ENCODE measurements at regions not wholly inside any gene's neighbourhood (a gene's known extent, or its start where the extent isn't known, plus 50 kb on each side); places are given as distances from the start of the nearest gene placed in this dataset.

- no CpG with 5 or more reads among the region's 2 CpGs for WGBS (ENCODE audit: insufficient coverage)
- CTCF ChIA-PET = no interaction called here
- no peaks in the 10 kb centered on the region for H3K36me3 ChIP-seq (ENCODE audit: control insufficient read depth in 4 of 4, insufficient read depth in 4 of 4, low read length in 3 of 4)
- no peaks in the 10 kb centered on the region for H3K4me1 ChIP-seq (ENCODE audit: control extremely low read depth in 1 of 4, control insufficient read depth in 4 of 4, insufficient read depth in 4 of 4, low read length in 3 of 4)
- H3K27ac ChIP-seq (ENCODE audit: insufficient read depth in 1 of 2, low read depth in 1 of 2, low read length in 2 of 2, poor library complexity in 1 of 2, severe bottlenecking in 2 of 2) = no peak overlapping the region
- no peaks in the 10 kb centered on the region for H3K27me3 ChIP-seq (replicated peaks in 2 of 5; ENCODE audit: control insufficient read depth in 4 of 5, insufficient read depth in 5 of 5, low read length in 4 of 5)
- no peak for DNase-seq
- POLR2A ChIA-PET = no interaction called here
- H3K9me3 ChIP-seq (ENCODE audit: control extremely low read depth in 1 of 5, control insufficient read depth in 4 of 5, insufficient read depth in 2 of 5, low read depth in 1 of 5, low read length in 4 of 5) = peaks cover 0 to 4% (median 0%) of the 10 kb centered on the region in 5 experiments
- no peak overlapping the region for H3K4me3 ChIP-seq (ENCODE audit: control insufficient read depth in 1 of 7, extremely low read depth in 1 of 7, insufficient read depth in 4 of 7, low read depth in 2 of 7, low read length in 6 of 7)
Measured at GRCh38 chr5:66248874-66249273, 104.8 kb downstream of the SREK1 start.

GRCh38 chr5:66249920-66250319, 105.8 kb downstream of the SREK1 start:
- CTCF ChIA-PET = no interaction called here
- POLR2A ChIA-PET = no interaction called here

GRCh38 chr5:66252849-66253248, 108.7 kb downstream of the SREK1 start:
- H3K4me1 ChIP-seq (ENCODE audit: control extremely low read depth in 1 of 4, control insufficient read depth in 4 of 4, insufficient read depth in 4 of 4, low read length in 3 of 4) = no peaks in the 10 kb centered on the region
- H3K27me3 ChIP-seq (replicated peaks in 2 of 5; ENCODE audit: control insufficient read depth in 4 of 5, insufficient read depth in 5 of 5, low read length in 4 of 5) = no peaks in the 10 kb centered on the region
- H3K36me3 ChIP-seq (ENCODE audit: control insufficient read depth in 4 of 4, insufficient read depth in 4 of 4, low read length in 3 of 4) = no peaks in the 10 kb centered on the region
- CTCF ChIA-PET = no interaction called here
- H3K9me3 ChIP-seq (ENCODE audit: control extremely low read depth in 1 of 5, control insufficient read depth in 4 of 5, insufficient read depth in 2 of 5, low read depth in 1 of 5, low read length in 4 of 5) = no peaks in the 10 kb centered on the region
- DNase-seq = no peak
- WGBS (ENCODE audit: insufficient coverage) = 98% methylated on average over 3 of the region's 3 CpGs
- POLR2A ChIA-PET = no interaction called here
- no peak overlapping the region for H3K27ac ChIP-seq (ENCODE audit: insufficient read depth in 1 of 2, low read depth in 1 of 2, low read length in 2 of 2, poor library complexity in 1 of 2, severe bottlenecking in 2 of 2)
- no peak overlapping the region for H3K4me3 ChIP-seq (ENCODE audit: control insufficient read depth in 1 of 7, extremely low read depth in 1 of 7, insufficient read depth in 4 of 7, low read depth in 2 of 7, low read length in 6 of 7)

More at GRCh38 chr5:66249920-66250319, 105.8 kb downstream of the SREK1 start:
- Histone ChIP-seq H3K27ac (ENCODE audit: insufficient read depth in 1 of 2, low read depth in 1 of 2, low read length in 2 of 2, poor library complexity in 1 of 2, severe bottlenecking in 2 of 2) (no peak overlapping the region), H3K27me3 (replicated peaks in 2 of 5; ENCODE audit: control insufficient read depth in 4 of 5, insufficient read depth in 5 of 5, low read length in 4 of 5) (no peaks in the 10 kb centered on the region), H3K36me3 (ENCODE audit: control insufficient read depth in 4 of 4, insufficient read depth in 4 of 4, low read length in 3 of 4) (no peaks in the 10 kb centered on the region), H3K4me3 (ENCODE audit: control insufficient read depth in 1 of 7, extremely low read depth in 1 of 7, insufficient read depth in 4 of 7, low read depth in 2 of 7, low read length in 6 of 7) (no peak overlapping the region), H3K4me1 (ENCODE audit: control extremely low read depth in 1 of 4, control insufficient read depth in 4 of 4, insufficient read depth in 4 of 4, low read length in 3 of 4) (no peaks in the 10 kb centered on the region), H3K9me3 (ENCODE audit: control extremely low read depth in 1 of 5, control insufficient read depth in 4 of 5, insufficient read depth in 2 of 5, low read depth in 1 of 5, low read length in 4 of 5) (peaks cover 0 to 4% (median 0%) of the 10 kb centered on the region in 5 experiments)
- no peak for DNase-seq
- 90% methylated on average over 2 of the region's 4 CpGs for WGBS (ENCODE audit: insufficient coverage)

- WGBS (ENCODE audit: insufficient coverage) = 10% methylated on average over 1 of the region's 5 CpGs
- H3K4me1 ChIP-seq (ENCODE audit: control extremely low read depth in 1 of 4, control insufficient read depth in 4 of 4, insufficient read depth in 4 of 4, low read length in 3 of 4) = no peaks in the 10 kb centered on the region
- CTCF ChIA-PET = no interaction called here
- DNase-seq = peak in 2 of 3 donors; percentile 9 to 25
- H3K27me3 ChIP-seq (replicated peaks in 2 of 5; ENCODE audit: control insufficient read depth in 4 of 5, insufficient read depth in 5 of 5, low read length in 4 of 5) = no peaks in the 10 kb centered on the region
- H3K36me3 ChIP-seq (ENCODE audit: control insufficient read depth in 4 of 4, insufficient read depth in 4 of 4, low read length in 3 of 4) = no peaks in the 10 kb centered on the region
- POLR2A ChIA-PET = no interaction called here
- no peaks in the 10 kb centered on the region for H3K9me3 ChIP-seq (ENCODE audit: control extremely low read depth in 1 of 5, control insufficient read depth in 4 of 5, insufficient read depth in 2 of 5, low read depth in 1 of 5, low read length in 4 of 5)
- no peak overlapping the region for H3K4me3 ChIP-seq (ENCODE audit: control insufficient read depth in 1 of 7, extremely low read depth in 1 of 7, insufficient read depth in 4 of 7, low read depth in 2 of 7, low read length in 6 of 7)
- H3K27ac ChIP-seq (ENCODE audit: insufficient read depth in 1 of 2, low read depth in 1 of 2, low read length in 2 of 2, poor library complexity in 1 of 2, severe bottlenecking in 2 of 2) = no peak overlapping the region
Measured at GRCh38 chr5:66255714-66256113, 111.6 kb downstream of the SREK1 start.

- CTCF ChIA-PET = no interaction called here
- Histone ChIP-seq H3K4me3 (ENCODE audit: control insufficient read depth in 1 of 7, extremely low read depth in 1 of 7, insufficient read depth in 4 of 7, low read depth in 2 of 7, low read length in 6 of 7) (no peak overlapping the region), H3K27me3 (replicated peaks in 2 of 5; ENCODE audit: control insufficient read depth in 4 of 5, insufficient read depth in 5 of 5, low read length in 4 of 5) (peaks cover 0 to 2% (median 0%) of the 10 kb centered on the region in 5 experiments), H3K27ac (ENCODE audit: insufficient read depth in 1 of 2, low read depth in 1 of 2, low read length in 2 of 2, poor library complexity in 1 of 2, severe bottlenecking in 2 of 2) (no peak overlapping the region), H3K9me3 (ENCODE audit: control extremely low read depth in 1 of 5, control insufficient read depth in 4 of 5, insufficient read depth in 2 of 5, low read depth in 1 of 5, low read length in 4 of 5) (no peaks in the 10 kb centered on the region), H3K36me3 (ENCODE audit: control insufficient read depth in 4 of 4, insufficient read depth in 4 of 4, low read length in 3 of 4) (no peaks in the 10 kb centered on the region), H3K4me1 (ENCODE audit: control extremely low read depth in 1 of 4, control insufficient read depth in 4 of 4, insufficient read depth in 4 of 4, low read length in 3 of 4) (no peaks in the 10 kb centered on the region)
- POLR2A ChIA-PET = no interaction called here
- DNase-seq = no peak
- WGBS (ENCODE audit: insufficient coverage) = 96% methylated on average over 3 of the region's 4 CpGs
Measured at GRCh38 chr5:66273121-66273520, 129.0 kb downstream of the SREK1 start.

- Histone ChIP-seq H3K9me3 (ENCODE audit: control extremely low read depth in 1 of 5, control insufficient read depth in 4 of 5, insufficient read depth in 2 of 5, low read depth in 1 of 5, low read length in 4 of 5) (no peaks in the 10 kb centered on the region), H3K36me3 (ENCODE audit: control insufficient read depth in 4 of 4, insufficient read depth in 4 of 4, low read length in 3 of 4) (no peaks in the 10 kb centered on the region), H3K4me1 (ENCODE audit: control extremely low read depth in 1 of 4, control insufficient read depth in 4 of 4, insufficient read depth in 4 of 4, low read length in 3 of 4) (no peaks in the 10 kb centered on the region), H3K27ac (ENCODE audit: insufficient read depth in 1 of 2, low read depth in 1 of 2, low read length in 2 of 2, poor library complexity in 1 of 2, severe bottlenecking in 2 of 2) (no peak overlapping the region), H3K27me3 (replicated peaks in 2 of 5; ENCODE audit: control insufficient read depth in 4 of 5, insufficient read depth in 5 of 5, low read length in 4 of 5) (peaks cover 0 to 2% (median 0%) of the 10 kb centered on the region in 5 experiments), H3K4me3 (ENCODE audit: control insufficient read depth in 1 of 7, extremely low read depth in 1 of 7, insufficient read depth in 4 of 7, low read depth in 2 of 7, low read length in 6 of 7) (no peak overlapping the region)
- CTCF ChIA-PET = no interaction called here
- 89% methylated on average over 4 of the region's 7 CpGs for whole genome bisulfite sequencing (ENCODE audit: insufficient coverage)
- POLR2A ChIA-PET = no interaction called here
- no peak for DNase-seq
Measured at GRCh38 chr5:66276986-66277385, 132.9 kb downstream of the SREK1 start.

- ChIA-PET POLR2A (no interaction called here), CTCF (no interaction called here)
- Histone ChIP-seq H3K36me3 (ENCODE audit: control insufficient read depth in 4 of 4, insufficient read depth in 4 of 4, low read length in 3 of 4) (no peaks in the 10 kb centered on the region), H3K4me1 (ENCODE audit: control extremely low read depth in 1 of 4, control insufficient read depth in 4 of 4, insufficient read depth in 4 of 4, low read length in 3 of 4) (no peaks in the 10 kb centered on the region), H3K9me3 (ENCODE audit: control extremely low read depth in 1 of 5, control insufficient read depth in 4 of 5, insufficient read depth in 2 of 5, low read depth in 1 of 5, low read length in 4 of 5) (no peaks in the 10 kb centered on the region), H3K27me3 (replicated peaks in 2 of 5; ENCODE audit: control insufficient read depth in 4 of 5, insufficient read depth in 5 of 5, low read length in 4 of 5) (peaks cover 0 to 2% (median 0%) of the 10 kb centered on the region in 5 experiments), H3K4me3 (ENCODE audit: control insufficient read depth in 1 of 7, extremely low read depth in 1 of 7, insufficient read depth in 4 of 7, low read depth in 2 of 7, low read length in 6 of 7) (no peak overlapping the region), H3K27ac (ENCODE audit: insufficient read depth in 1 of 2, low read depth in 1 of 2, low read length in 2 of 2, poor library complexity in 1 of 2, severe bottlenecking in 2 of 2) (no peak overlapping the region)
- WGBS (ENCODE audit: insufficient coverage) = no CpG with 5 or more reads among the region's 2 CpGs
- DNase-seq = no peak
Measured at GRCh38 chr5:66277981-66278380, 133.9 kb downstream of the SREK1 start.
